KMS-11 (cell line): ENCODE measurements at regions not wholly inside any gene's neighbourhood (a gene's known extent, or its start where the extent isn't known, plus 50 kb on each side); places are given as distances from the start of the nearest gene placed in this dataset.

Source experiments
- H2AFZ ChIP-seq: fragments of 200-600 bp; sonication (generic); 2 replicates; pipeline ENCODE4 v1.6.1; 2016; ENCODE audit warnings: antibody characterized with exemption, mixed run types, low read depth
- H3K27ac ChIP-seq: fragments of 200-600 bp; sonication (generic); 2 replicates; pipeline ENCODE4 v1.6.1; 2016; ENCODE audit warnings: mild to moderate bottlenecking, mixed run types
- H3K27me3 ChIP-seq: fragments of 200-600 bp; sonication (generic); 2 replicates; pipeline ENCODE4 v1.6.1; 2017; ENCODE audit warnings: mild to moderate bottlenecking, low read depth, mixed run types, moderate library complexity; ENCODE audit not compliant: insufficient read depth
- H3K36me3 ChIP-seq: fragments of 200-600 bp; sonication (generic); 2 replicates; pipeline ENCODE4 v1.6.1; 2017; ENCODE audit warnings: mild to moderate bottlenecking, mixed run types; ENCODE audit not compliant: insufficient read depth
- H3K4me1 ChIP-seq: fragments of 200-600 bp; sonication (generic); 2 replicates; pipeline ENCODE4 v1.6.1; 2016; ENCODE audit warnings: mild to moderate bottlenecking, low read depth, mixed run types; ENCODE audit not compliant: poor library complexity, severe bottlenecking
- H3K4me2 ChIP-seq: fragments of 200-600 bp; sonication (generic); 2 replicates; pipeline ENCODE4 v1.7.0; 2016; ENCODE audit warnings: mild to moderate bottlenecking, mixed run types
- H3K4me3 ChIP-seq: fragments of 200-600 bp; sonication (generic); IDR thresholded peaks from 2 replicates; pipeline ENCODE4 v1.6.1; 2017; ENCODE audit warnings: low read depth, low read length, mixed read lengths; ENCODE audit not compliant: insufficient read depth
- H3K79me2 ChIP-seq: fragments of 200-600 bp; sonication (generic); 2 replicates; pipeline ENCODE4 v1.6.1; 2016; ENCODE audit warnings: low read depth, mixed run types; ENCODE audit not compliant: insufficient read depth
- H3K9ac ChIP-seq: fragments of 200-600 bp; sonication (generic); 2 replicates; pipeline ENCODE4 v1.6.1; 2016; ENCODE audit warnings: mild to moderate bottlenecking, mixed run types
- H4K20me1 ChIP-seq: fragments of 200-600 bp; sonication (generic); 2 replicates; pipeline ENCODE4 v1.6.1; 2016; ENCODE audit warnings: mild to moderate bottlenecking, mixed run types; ENCODE audit not compliant: insufficient read depth
- TF ChIP-seq, protein P1 (sequence below): fragments of 200-600 bp; sonication (generic); conservative IDR thresholded peaks from 2 replicates; pipeline ENCODE4 v1.6.1; 2017; ENCODE audit warnings: low read depth, mild to moderate bottlenecking, antibody characterized with exemption, low read length, moderate library complexity, mixed read lengths

- Histone ChIP-seq H3K4me2 (no peak overlapping the region), H3K9ac (no peak overlapping the region), H3K4me1 (no peaks in the 10 kb centered on the region), H3K27ac (no peak overlapping the region), H3K4me3 (no peak overlapping the region), H2AFZ (no peak overlapping the region), H4K20me1 (no peaks in the 10 kb centered on the region), H3K27me3 (no peaks in the 10 kb centered on the region), H3K36me3 (no peaks in the 10 kb centered on the region), H3K79me2 (no peaks in the 10 kb centered on the region)
- TF ChIP-seq, protein P1, sequence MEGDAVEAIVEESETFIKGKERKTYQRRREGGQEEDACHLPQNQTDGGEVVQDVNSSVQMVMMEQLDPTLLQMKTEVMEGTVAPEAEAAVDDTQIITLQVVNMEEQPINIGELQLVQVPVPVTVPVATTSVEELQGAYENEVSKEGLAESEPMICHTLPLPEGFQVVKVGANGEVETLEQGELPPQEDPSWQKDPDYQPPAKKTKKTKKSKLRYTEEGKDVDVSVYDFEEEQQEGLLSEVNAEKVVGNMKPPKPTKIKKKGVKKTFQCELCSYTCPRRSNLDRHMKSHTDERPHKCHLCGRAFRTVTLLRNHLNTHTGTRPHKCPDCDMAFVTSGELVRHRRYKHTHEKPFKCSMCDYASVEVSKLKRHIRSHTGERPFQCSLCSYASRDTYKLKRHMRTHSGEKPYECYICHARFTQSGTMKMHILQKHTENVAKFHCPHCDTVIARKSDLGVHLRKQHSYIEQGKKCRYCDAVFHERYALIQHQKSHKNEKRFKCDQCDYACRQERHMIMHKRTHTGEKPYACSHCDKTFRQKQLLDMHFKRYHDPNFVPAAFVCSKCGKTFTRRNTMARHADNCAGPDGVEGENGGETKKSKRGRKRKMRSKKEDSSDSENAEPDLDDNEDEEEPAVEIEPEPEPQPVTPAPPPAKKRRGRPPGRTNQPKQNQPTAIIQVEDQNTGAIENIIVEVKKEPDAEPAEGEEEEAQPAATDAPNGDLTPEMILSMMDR, result no peak
Observed at GRCh38 chr7:26044320-26044719, 107.7 kb upstream of the NFE2L3 start.

- Histone ChIP-seq H3K27ac (no peak overlapping the region), H3K4me1 (no peaks in the 10 kb centered on the region), H3K4me3 (no peak overlapping the region), H3K36me3 (no peaks in the 10 kb centered on the region), H3K27me3 (no peaks in the 10 kb centered on the region), H2AFZ (no peak overlapping the region), H3K4me2 (no peak overlapping the region), H3K9ac (no peak overlapping the region), H4K20me1 (no peaks in the 10 kb centered on the region), H3K79me2 (no peaks in the 10 kb centered on the region)
- TF ChIP-seq, protein P1, result no peak
Observed at GRCh38 chr7:26046150-26046549, 105.8 kb upstream of the NFE2L3 start.

- H3K4me2 ChIP-seq, result no peak overlapping the region
- H3K27ac ChIP-seq, result no peak overlapping the region
- H3K9ac ChIP-seq, result no peak overlapping the region
- no peaks in the 10 kb centered on the region for H4K20me1 ChIP-seq
- TF ChIP-seq, protein P1, result no peak
- H3K27me3 ChIP-seq, result no peaks in the 10 kb centered on the region
- no peak overlapping the region for H2AFZ ChIP-seq
- no peaks in the 10 kb centered on the region for H3K36me3 ChIP-seq
- H3K4me1 ChIP-seq, result no peaks in the 10 kb centered on the region
- no peaks in the 10 kb centered on the region for H3K79me2 ChIP-seq
- H3K4me3 ChIP-seq, result no peak overlapping the region
Observed at GRCh38 chr7:26046878-26047277, 105.1 kb upstream of the NFE2L3 start.

- H3K4me3 ChIP-seq, result no peak overlapping the region
- H3K27ac ChIP-seq, result no peak overlapping the region
- H4K20me1 ChIP-seq, result no peaks in the 10 kb centered on the region
- no peaks in the 10 kb centered on the region for H3K27me3 ChIP-seq
- no peaks in the 10 kb centered on the region for H3K36me3 ChIP-seq
- TF ChIP-seq, protein P1, result no peak
- H3K4me1 ChIP-seq, result no peaks in the 10 kb centered on the region
- H3K4me2 ChIP-seq, result no peak overlapping the region
- H3K9ac ChIP-seq, result no peak overlapping the region
- no peak overlapping the region for H2AFZ ChIP-seq
- H3K79me2 ChIP-seq, result no peaks in the 10 kb centered on the region
Observed at GRCh38 chr7:26048663-26049062, 103.3 kb upstream of the NFE2L3 start.
